H4 (cell line): ENCODE measurements at regions not wholly inside any gene's neighbourhood (a gene's known extent, or its start where the extent isn't known, plus 50 kb on each side); places are given as distances from the start of the nearest gene placed in this dataset.
"Not testable (repeated sequence)": the region's sequence is repeated elsewhere in the genome, so short reads cannot be mapped to it uniquely, and the experiment has no call there.

Experiments used
- DNase-seq: peaks from one replicate; pipeline ENCODE4 v3.0.0-alpha.2; 2015; ENCODE audit warnings: low spot score

DNA sequence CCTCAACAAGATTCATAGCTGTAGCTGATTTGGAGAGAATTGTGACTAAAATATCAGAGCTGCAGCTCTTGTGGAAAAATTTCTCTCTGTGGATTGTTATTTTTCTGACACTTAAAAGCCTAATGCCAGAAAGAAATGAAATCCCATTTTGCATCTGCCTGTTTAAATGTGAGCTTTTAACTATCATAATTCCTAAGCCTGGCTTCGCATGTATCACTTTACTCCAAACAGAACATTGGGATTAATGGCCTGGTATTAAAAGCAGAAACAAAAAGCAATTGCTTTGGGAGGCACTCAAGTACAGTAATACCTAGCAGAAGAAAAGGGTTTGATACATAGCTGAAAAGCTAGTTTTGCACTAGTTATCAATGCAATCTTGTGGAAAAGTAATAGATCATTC lies 164.2 kb upstream of the FSHR start:
- no peak for DNase-seq

DNA sequence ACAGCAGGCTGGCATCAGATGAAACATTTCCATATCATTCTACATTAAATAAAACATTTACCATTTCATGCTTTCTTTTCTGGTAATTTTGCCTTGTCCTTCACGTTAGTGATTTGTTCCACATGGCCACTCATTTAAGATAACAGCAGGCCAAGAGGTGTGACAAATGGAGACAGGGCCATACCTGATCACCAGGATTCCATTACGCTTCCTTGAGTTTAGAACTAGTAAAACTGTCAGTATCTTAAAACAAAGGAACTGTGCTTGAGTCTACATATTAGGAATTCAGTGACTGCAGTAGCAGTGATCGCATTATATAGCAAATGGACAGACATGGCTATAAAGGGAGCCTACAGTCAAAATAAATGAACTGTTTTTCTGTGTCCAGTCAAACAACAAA lies 155.1 kb upstream of the FSHR start:
- no peak for DNase-seq

DNA sequence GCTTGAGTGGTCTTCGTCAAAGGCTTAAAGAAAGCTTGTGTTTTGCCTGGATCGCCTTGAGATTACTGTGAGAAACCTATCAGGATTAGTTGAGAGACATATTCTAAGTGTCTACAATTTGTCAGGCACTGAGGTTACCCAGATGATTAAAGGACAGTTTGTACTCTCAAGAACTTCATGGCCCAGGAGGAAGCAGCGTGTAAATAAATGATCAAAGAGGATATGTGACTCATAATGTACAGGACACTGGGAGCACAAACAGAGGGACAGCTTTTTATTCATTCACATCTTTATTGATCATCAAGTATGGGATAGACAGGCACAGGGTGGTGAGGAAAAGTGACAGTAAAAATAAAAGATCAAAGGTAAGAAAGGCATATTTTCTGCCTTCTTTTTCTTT lies 152.6 kb upstream of the FSHR start:
- peak; percentile 35 for DNase-seq

DNA sequence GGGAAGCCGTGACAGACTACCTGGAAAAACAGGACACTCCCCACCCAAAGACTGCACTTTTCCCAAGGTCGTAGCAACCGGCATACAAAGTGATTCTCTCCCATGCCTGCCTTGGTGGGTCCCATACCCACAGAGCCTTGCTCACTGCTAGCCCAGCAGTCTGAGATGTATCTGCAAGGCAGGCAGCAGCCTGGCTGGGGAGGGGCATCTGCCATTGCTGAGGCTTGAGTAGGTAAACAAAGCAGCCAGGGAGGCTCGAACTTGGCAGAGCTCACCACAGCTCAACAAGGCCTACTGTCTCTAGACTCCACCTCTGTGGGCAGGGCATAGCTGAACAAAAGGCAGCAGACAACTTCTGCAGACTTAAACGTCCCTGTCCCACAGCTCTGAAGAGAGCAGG lies 144.4 kb upstream of the FSHR start:
- not testable (repeated sequence) for DNase-seq

DNA sequence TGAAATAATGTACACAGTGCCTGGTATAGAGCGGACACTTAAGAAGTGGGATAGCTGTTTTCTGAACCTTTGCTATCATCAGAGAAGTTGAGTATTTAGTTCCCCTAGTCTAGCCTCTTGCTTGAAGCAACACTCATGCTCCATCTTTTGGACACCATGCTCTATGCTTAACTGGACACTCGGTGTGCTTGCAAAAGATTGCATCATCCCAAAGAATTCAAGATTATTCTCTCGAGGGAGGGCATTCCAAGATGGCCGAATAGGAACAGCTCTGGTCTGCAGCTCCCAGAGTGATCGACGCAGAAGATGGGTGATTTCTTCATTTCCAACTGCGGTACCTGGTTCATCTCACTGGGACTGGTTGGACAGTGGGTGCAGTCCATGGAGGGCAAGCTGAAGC lies 143.9 kb upstream of the FSHR start:
- DNase-seq = no peak

DNA sequence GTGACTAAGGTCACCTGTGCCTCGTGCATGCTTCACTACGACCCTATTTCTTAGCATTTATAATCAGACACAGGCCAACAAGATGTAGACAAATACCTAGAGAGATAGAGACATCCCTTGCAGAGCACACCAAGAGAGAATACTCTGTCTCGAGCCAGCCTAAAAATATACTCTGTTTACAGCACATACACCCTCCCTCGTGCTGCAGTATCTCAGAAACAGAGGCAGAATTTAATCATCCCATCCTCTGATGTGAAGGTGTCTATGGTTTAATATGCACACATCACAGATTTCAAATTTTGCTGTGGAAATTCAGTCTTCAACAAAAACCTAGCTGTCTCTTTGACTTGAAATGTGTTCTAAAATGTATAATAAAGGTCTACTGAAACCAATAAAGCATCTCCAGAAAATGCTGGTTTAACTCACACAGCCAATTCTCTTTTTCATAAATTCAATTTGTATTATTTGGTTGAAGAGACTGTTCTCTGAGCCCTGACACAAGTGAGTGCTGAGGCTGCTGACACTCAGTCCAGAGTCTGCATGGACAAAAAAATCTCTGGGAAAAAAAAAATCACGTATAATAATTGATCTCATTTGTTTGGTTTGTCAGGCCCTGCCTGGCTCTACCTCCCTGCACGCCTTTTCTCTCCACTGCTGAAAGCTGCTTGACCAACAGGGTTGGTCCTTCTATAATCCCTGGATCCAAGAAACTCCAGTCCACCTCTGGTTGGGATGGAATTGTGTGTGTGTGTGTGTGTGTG lies 142.0 kb upstream of the FSHR start:
- DNase-seq = no peak

DNA sequence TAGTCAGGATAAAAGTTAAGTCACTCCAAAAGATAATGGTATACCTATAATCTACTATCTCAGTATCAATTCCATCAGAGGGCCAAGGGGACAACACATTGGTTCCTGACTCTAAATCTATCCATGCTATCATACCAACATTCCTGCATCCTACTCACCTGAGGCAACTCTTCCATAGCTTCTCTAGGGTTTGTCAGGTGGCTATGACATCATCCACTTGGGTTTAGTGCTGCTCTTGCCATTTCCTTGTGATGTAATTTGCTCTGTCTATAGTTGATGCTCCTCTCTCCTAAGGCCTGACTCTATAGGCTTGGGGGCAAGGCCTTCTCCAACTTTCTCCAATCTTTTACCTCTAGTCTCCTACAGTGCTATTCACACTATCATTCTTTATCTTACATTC lies 139.9 kb upstream of the FSHR start:
- DNase-seq = no peak

DNA sequence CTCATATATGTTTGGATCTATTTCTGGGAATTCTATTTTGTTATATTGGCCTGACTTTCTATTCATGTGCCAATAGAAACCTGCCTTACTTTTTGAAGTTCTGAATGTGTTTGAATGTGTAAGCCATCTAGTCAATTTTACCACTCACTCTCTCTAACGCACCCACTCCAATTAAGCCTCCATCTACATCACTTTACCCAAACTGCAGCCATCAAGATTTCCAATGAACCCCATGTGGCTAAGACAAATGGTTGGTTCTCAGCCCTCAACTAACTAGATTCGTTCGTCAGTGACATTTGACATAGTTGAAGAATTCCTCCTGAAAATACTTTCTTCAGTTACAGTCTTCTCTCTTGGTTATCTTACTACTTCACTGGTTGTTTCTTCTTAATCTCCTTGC lies 137.3 kb upstream of the FSHR start:
- DNase-seq = no peak

DNA sequence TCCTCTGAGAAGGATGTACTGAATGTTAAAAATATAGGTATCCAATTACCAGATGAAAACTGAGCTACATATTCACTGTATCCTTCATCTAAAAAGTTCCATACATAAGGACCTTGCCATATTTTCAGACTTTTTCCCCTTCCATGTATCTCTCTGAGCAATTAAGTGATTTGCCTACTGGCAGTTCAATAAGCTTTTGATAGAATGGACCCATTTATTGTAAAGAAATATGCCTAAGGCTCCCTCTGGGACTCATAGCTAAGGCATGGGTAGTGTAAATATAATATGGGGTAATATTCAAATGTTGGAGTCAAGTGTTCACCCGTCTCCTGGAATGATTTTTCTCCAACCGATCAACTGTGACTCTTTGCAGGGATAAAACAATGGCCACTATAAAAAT lies 135.4 kb upstream of the FSHR start:
- DNase-seq = no peak

DNA sequence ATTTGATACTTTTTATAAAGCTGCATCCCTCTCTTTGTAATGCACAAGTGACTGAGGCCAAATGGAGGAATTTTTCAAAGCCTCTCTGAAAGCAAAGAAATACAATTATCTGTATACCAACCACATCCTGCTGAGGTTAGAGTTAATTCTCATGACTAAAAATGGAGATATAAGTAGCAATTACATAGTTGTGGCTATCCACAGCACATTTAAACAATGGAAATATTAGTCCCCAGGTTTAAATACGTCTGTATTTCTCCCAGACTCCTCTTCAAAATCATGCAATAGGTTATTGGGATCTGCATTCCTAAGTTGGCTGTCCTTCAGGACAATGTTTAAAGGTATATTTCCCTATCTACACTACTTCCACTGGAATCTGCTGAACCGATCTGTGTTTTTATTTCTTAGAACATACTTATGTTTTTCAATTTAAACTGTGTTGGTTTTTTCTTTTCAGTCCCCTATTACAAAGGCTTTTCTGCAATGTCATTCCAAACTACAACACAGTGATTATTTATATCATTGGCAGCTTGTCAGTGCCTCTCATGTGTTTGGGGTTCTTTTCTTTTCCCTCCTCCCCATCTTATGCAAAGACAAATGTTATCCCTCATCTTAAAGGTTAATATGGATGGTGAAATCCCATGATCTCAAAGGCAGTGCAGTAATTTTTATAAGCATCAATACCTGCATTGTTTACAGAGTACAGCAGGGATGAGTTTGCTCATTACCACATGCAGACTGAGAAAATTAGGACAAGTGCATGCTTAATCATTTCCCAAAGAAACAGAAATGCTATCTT lies 134.8 kb upstream of the FSHR start:
- DNase-seq = peak; percentile 67

DNA sequence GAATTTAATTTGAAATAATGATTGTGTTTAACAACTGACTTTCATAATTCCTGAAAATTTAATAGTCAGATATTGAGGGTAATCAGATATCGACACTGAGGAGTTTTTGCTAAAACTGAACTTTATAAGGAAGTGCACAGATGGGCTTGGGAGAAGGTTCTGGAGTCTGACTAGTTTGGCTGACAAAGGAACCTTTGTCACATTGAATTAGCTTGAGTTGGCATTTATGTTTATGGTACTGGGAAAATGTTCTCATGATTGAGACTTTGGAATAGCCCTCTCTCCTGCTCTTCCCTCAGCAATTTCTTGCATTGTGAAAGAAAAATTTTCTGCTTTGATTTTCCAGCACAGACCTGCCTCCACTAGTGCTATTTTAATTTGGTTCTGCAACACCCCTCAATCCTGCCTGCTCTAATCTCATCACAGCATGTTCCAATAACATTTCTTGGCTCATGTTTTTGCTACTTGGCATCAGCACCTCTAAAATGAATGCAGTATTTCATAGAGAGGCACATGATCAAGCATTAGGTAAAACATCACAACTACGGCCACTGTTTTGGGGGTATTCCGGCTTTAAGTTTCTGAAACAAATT lies 133.9 kb upstream of the FSHR start:
- no peak for DNase-seq

DNA sequence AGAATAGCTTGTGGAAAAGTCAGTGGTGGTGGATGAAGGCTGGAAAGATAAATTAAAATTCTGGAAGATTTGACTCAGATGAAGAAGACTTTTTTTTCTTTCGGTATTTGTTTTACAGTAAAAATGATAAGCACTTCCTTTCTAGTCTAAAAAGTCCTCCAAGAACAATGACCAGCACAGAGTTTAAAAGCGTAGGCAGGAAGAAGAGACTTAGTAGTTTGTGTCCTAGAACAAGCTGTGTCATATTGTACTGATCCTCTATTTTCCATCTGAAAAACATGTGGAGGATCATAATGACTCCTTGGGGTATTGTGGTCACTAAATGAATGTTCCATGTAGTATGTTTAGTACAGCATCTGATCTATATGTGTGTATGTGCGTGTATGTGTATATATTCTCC lies 132.4 kb upstream of the FSHR start:
- no peak for DNase-seq

DNA sequence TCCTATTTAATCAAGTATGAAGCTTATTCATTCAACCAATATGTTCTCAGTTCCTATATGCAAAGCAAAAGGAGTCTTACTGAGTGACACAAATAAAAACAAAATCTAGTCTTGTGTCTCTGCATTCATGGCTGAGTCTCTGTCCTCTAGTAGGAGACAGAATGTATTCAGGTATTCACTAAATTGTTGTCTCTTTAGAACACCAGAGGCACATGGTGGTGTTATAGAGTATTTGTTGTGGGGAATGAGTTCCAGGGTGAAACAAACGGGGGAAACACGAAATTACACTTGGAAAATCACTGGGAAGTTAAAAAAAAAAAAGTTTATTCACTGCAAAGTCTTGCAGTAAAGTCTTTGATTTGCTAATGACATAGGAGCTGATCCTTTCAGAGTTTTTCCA lies 131.7 kb upstream of the FSHR start:
- DNase-seq = no peak

DNA sequence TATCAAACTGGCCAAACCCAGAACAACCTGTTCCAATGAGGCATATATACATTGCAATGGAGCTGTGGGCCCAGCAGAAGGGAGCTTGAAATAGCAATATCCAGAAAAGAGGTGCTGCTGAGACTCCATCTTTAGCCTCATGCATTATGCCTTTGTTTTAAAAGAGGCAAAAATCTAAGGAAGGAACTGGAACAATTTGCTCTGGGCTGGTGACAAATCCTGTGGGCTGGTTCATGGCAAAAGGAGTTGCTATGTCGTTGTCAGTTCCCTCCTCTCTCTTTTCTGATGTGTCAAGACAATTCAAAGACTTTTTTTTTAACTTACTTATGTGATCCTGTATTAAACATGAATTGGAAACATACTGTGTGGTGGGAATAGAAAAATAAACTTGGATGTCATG lies 124.2 kb upstream of the FSHR start:
- no peak for DNase-seq

DNA sequence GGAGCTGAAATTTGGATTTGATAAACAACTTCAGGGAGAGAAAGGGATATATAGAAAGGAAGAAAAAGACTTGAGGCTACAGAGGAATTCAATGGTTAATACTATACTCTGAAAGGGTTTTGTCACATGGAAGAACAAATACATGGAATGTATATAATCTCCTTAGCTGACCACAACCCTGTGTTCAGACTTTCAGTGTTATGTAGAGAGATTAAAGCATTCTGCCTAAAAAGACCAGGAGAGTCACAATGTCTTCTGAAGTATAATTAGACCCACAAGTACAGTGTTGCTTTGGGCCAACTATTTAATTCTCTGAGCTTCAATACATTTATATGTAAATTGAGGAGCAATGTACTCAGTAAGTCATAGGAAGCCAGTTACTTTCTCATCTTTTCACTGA lies 123.8 kb upstream of the FSHR start:
- no peak for DNase-seq

DNA sequence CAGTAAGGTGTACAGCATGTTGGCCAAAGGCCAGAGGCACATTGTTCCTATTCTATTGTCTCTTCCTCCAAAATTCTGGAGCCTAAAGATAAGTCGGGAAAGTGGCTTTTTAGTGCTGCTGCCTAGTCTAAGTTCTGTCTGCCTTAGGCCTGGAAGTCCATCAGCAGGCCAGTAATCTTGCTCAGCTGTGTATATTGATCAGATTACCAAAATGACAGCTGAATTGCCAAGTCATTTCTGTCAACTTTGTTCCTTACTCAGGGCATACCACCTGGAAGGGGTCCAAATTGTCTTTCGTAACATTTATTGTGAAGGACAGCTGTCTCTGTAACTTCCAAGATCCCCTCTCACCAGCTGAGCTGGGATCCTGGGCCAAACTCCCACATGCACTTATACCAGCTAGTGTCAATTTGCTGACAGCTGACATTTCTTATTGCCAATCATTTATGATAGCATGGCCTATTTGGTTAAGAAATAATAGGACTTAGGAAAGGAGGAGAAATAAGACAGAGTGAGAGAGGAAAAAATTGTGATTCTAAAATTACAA lies 116.8 kb upstream of the FSHR start:
- DNase-seq = no peak

DNA sequence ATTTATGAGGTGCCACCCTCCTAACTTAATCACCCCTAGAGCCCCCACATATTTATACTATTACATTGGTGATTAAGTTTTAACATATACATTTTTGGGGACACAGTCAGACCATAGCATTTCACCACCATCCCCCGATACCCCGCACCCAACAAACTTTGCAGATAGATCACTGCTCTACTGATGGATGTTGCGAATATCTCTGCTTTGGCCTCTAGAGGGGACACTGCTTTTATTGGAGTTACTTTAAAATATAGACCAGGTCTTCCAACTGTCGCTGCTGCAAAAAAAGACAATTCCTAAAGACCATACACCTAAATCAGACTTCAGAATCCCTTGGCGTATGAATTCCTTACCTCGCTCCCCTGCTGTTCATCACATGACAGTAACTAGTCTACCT lies 115.8 kb upstream of the FSHR start:
- no peak for DNase-seq

DNA sequence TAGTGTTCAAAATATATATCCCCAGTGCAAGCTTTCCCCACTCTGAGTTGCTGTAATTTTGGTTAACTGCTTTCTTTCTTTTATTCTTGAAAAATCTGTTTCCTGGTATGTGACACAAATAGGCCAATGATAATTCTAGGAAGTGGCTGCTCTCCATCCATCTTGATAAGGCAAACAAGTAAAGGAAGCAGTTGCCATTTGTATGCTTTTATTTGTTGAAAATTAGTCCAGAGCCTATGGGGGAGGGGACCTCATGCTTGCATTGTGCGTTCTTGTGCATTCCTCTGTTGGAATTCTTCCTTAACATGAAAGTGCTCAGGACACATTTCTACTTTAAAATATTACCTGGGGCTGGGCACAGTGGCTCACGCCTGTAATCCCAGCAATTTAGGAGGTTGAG lies 111.2 kb upstream of the FSHR start:
- DNase-seq = no peak

DNA sequence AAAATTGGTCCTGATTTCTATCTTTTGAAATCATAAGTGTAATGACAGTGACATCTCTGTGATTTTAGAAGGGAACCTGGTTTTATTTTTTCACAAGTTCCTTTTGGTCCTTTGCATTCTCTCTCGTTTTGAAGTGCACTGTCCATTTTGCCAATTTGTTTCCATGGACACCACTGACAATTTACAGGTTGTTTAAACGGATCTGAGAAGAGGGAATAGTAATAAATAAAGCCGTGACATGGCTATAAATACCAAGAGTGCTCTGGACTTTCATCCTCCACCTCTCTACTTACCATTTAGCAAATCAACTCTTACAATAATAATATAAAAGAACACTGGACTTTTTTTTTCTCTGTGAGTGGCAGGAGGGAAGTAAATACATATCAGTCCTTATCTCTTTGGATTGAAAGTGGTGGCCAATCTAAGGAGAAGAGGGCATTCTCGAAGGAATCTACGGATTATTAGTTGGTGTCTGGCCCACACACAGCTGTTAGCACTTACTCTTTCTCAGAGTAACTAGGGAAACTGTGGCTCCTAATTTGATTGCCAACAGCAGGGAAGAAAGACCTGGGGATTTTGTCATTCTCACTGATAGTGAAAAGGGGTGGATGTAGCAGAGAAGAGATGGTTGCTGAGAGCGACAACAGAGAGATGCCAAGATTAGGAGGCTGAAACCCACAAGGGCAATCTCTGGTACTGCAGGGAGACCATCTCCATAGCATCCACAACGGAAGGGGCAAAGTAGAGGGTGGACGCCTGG lies 108.7 kb upstream of the FSHR start:
- no peak for DNase-seq

DNA sequence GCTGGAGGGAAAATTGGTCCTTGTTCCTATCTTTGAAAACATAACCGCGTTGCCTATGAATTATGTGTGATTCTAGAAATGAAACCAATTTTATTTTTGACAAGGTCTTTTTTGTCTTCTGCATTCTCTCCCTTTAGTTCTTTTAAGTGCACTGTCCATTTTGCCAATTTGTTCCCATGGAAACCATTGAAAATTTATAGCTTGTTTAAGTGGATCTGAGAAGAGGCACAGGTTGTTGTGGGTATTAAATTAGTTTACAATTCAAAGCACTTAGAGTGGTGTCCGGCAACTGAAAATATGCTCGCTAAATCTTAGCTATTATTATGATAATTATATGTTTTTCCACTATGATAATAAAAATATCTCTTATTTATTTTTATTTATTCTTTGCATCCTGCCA lies 107.5 kb upstream of the FSHR start:
- DNase-seq = no peak

DNA sequence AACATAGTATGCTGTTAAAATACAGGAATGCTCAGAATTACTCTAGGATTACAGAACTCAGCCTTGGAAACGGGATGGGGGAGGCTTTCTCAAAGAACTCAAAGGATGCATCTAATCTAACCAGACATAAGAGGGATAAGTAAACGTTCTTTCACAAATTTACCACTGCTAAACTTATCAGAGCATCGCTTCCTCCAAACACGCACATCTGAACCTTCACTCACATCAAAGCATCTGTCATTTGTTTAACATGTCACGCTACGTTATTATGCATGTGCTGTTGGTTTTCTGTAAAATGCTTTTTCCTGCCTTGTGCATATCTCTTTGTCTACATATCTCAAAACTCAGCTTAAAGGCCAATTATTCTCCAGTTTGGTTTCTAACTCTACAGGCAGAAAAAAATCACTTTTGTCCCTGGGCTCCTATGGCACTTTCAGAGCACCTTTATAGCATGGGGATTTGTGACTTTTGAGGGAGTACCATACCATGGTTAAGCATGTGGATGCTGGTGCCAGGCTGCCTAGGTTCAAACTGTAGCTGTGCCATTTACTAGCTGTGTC lies 106.7 kb upstream of the FSHR start:
- DNase-seq = no peak

DNA sequence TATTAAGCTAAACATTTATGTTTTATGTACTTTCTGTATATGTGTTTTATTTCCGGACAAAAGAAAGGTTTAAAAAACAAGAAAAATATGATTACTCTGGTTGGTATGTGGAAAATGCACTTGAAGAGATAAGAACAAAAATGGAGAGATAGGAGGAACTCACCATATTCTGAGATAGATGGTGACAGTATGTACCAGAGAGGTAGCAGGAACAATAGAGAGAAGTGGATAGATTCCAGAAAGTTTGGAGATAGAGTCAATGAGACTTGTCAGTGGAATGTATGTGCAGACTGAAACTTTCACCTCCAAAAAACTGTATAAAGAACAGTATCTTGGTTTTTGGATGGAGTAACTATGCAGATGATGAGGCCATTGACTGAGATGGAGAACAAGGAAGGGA lies 105.6 kb upstream of the FSHR start:
- DNase-seq = no peak
